ENCODE measurements at regions not wholly inside any gene's neighbourhood (a gene's known extent, or its start where the extent isn't known, plus 50 kb on each side); places are given as distances from the start of the nearest gene placed in this dataset.

DNA sequence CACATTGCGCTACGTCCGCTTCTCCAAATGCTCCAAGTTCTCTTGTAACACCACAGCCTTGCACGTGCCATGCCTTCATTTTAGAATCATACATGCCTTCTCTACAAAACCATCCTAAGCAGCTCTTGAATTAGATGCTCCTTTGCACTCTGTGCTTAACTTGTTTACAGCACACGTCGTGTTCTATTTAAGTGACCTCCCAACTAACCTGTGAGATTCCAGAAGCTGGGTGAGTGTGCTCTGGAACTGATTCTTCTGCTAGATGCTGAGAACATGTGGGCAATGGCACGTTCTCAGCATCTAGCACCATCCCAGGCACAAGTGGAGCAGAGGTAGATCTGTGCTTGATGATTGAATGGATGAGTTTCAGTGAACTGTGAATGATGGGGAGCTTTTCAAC is 100.0 kb upstream of the NEDD9 start:
- H3K4me1 Mint-ChIP-seq = peaks cover 33 to 67% (median 45%) of the 10 kb centered on the region in 4 donors

DNA sequence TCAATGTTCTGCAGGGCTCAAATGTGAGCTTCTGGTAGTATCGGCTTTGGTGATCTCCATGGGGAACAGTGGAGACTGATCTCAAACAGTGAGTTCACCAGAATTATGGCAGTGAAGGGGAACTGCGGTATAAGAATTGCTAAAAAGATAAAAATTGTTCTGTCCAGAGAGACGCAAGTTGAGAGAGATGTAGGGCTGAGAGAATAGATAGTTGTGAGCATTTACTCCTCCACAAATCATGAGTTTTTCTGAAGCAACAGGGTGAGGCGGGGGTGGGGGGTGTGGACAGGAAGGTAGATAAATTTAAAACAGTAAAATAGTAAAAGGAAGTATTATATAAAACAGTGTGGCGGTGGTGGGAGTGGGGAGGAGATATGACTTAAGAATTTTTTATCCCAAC is 98.6 kb upstream of the NEDD9 start:
- peaks cover 41 to 68% (median 50%) of the 10 kb centered on the region in 4 donors for H3K4me1 Mint-ChIP-seq
- Histone ChIP-seq H3K27ac (ENCODE audit: insufficient read depth, low read length, poor library complexity, severe bottlenecking) (no peak overlapping the region), H3K9me3 (ENCODE audit: control insufficient read depth in 2 of 2, low read length in 2 of 2) (no peaks in the 10 kb centered on the region), H3K27me3 (ENCODE audit: control insufficient read depth, insufficient read depth, low read length) (no peaks in the 10 kb centered on the region), H3K36me3 (ENCODE audit: control insufficient read depth, insufficient read depth, low read length) (peaks cover 13% of the 10 kb centered on the region), H3K4me1 (ENCODE audit: control insufficient read depth, insufficient read depth, low read length, poor library complexity, severe bottlenecking) (peaks cover 22% of the 10 kb centered on the region), H3K4me3 (ENCODE audit: low read depth, low read length) (peak overlapping the region; percentile 45)
- peak overlapping the region in 2 of 4 donors; percentile 35 to 49 for H3K4me3 Mint-ChIP-seq
- peak in 1 of 2 donors; percentile 33 for ATAC-seq (ENCODE audit: low read depth in 2 of 2)
- DNase-seq = peak in 1 of 3 donors; percentile 46
- no peaks in the 10 kb centered on the region for H3K9me3 Mint-ChIP-seq
- H3K27me3 Mint-ChIP-seq = no peaks in the 10 kb centered on the region
- H3K27ac Mint-ChIP-seq = peak overlapping the region; percentile 58 to 68 (median 58)
- H3K36me3 Mint-ChIP-seq = peaks cover 39% of the 10 kb centered on the region

More for the DNA sequence above, 100.0 kb upstream of the NEDD9 start:
- Histone ChIP-seq H3K36me3 (ENCODE audit: control insufficient read depth, insufficient read depth, low read length) (peaks cover 15% of the 10 kb centered on the region), H3K4me1 (ENCODE audit: control insufficient read depth, insufficient read depth, low read length, poor library complexity, severe bottlenecking) (peaks cover 22% of the 10 kb centered on the region), H3K9me3 (ENCODE audit: control insufficient read depth in 2 of 2, low read length in 2 of 2) (no peaks in the 10 kb centered on the region), H3K4me3 (ENCODE audit: low read depth, low read length) (no peak overlapping the region), H3K27ac (ENCODE audit: insufficient read depth, low read length, poor library complexity, severe bottlenecking) (no peak overlapping the region), H3K27me3 (ENCODE audit: control insufficient read depth, insufficient read depth, low read length) (no peaks in the 10 kb centered on the region)
- no peak for DNase-seq
- ATAC-seq (ENCODE audit: low read depth in 2 of 2) = no peak
- Mint-ChIP-seq H3K9me3 (no peaks in the 10 kb centered on the region), H3K36me3 (peaks cover 39% of the 10 kb centered on the region), H3K27me3 (no peaks in the 10 kb centered on the region), H3K4me3 (no peak overlapping the region), H3K27ac (peak overlapping the region in 1 of 3 donors; percentile 53)

DNA sequence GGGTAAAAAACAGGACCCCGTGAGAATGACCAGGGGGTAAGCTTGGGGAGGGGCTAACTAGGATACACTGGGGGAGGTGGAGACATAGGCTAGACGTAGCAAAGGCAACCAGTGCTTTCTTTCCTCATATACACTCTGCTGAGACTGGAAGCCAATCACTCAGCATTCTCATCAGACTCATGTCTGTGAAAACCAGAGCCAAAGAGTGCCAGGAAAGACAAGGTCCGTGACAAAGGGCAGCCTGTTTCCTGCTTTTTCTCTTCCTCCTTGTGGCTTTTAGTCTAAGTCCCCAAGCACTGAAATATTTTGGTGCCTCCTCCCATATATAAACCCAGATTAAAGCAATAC is 97.9 kb upstream of the NEDD9 start:
- no peak for DNase-seq
- Mint-ChIP-seq H3K27me3 (no peaks in the 10 kb centered on the region), H3K4me3 (peak overlapping the region in 3 of 4 donors; percentile 10 to 57 (median 31)), H3K36me3 (peaks cover 35% of the 10 kb centered on the region), H3K27ac (peak overlapping the region; percentile 58 to 95 (median 68)), H3K4me1 (peaks cover 38 to 65% (median 49%) of the 10 kb centered on the region in 4 donors), H3K9me3 (no peaks in the 10 kb centered on the region)
- H3K4me1 ChIP-seq (ENCODE audit: control insufficient read depth, insufficient read depth, low read length, poor library complexity, severe bottlenecking) = peaks cover 23% of the 10 kb centered on the region
- H3K27ac ChIP-seq (ENCODE audit: insufficient read depth, low read length, poor library complexity, severe bottlenecking) = no peak overlapping the region
- H3K27me3 ChIP-seq (ENCODE audit: control insufficient read depth, insufficient read depth, low read length) = no peaks in the 10 kb centered on the region
- H3K36me3 ChIP-seq (ENCODE audit: control insufficient read depth, insufficient read depth, low read length) = peaks cover 13% of the 10 kb centered on the region
- ATAC-seq (ENCODE audit: low read depth in 2 of 2) = no peak
- H3K9me3 ChIP-seq (ENCODE audit: control insufficient read depth in 2 of 2, low read length in 2 of 2) = no peaks in the 10 kb centered on the region
- peak overlapping the region; percentile 45 for H3K4me3 ChIP-seq (ENCODE audit: low read depth, low read length)

DNA sequence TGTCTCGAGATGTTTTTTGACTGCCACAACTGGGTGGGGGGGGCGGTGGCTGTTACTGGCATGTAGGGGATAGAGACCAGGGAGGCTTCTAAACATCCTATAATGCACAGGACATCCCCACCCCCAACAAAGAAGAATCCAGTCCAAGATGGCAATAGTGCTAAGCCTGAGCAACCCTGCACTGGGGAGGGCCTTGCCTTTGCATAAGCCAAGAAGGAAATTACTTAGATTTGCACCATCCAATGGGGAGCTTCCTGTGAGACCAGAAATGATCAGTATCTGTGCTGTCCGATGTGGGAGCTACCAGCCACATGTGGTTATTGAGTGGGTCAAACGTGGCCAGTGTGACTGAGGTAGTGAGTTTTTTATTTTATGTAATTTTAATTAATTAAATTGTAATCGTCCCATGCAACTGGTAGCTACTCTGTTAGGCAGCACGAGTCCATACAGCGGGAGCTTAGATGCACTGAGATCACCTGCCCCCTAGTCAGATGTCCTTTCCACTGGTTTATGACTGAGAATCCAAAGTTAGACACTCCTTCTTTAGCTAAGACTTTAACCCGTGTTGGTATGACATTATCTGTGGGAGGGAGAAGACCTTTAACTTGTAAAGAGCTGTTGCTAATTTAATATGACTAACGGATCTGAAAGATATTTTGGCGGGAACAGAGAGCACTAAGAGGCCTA is 97.4 kb upstream of the NEDD9 start:
- peaks cover 27% of the 10 kb centered on the region for H3K4me1 ChIP-seq (ENCODE audit: control insufficient read depth, insufficient read depth, low read length, poor library complexity, severe bottlenecking)
- ATAC-seq (ENCODE audit: low read depth in 2 of 2) (no peak), DNase-seq (no peak)
- H3K4me3 Mint-ChIP-seq = peak overlapping the region in 2 of 4 donors; percentile 10 to 31
- H3K4me1 Mint-ChIP-seq = peaks cover 38 to 70% (median 52%) of the 10 kb centered on the region in 4 donors
- peak overlapping the region; percentile 45 for H3K4me3 ChIP-seq (ENCODE audit: low read depth, low read length)
- no peak overlapping the region for H3K27ac ChIP-seq (ENCODE audit: insufficient read depth, low read length, poor library complexity, severe bottlenecking)
- H3K36me3 ChIP-seq (ENCODE audit: control insufficient read depth, insufficient read depth, low read length) = peaks cover 13% of the 10 kb centered on the region
- peaks cover 35% of the 10 kb centered on the region for H3K36me3 Mint-ChIP-seq
- H3K9me3 ChIP-seq (ENCODE audit: control insufficient read depth in 2 of 2, low read length in 2 of 2) = no peaks in the 10 kb centered on the region
- no peaks in the 10 kb centered on the region for H3K27me3 ChIP-seq (ENCODE audit: control insufficient read depth, insufficient read depth, low read length)
- no peaks in the 10 kb centered on the region for H3K27me3 Mint-ChIP-seq
- H3K9me3 Mint-ChIP-seq = no peaks in the 10 kb centered on the region
- peak overlapping the region; percentile 58 to 95 (median 68) for H3K27ac Mint-ChIP-seq

DNA sequence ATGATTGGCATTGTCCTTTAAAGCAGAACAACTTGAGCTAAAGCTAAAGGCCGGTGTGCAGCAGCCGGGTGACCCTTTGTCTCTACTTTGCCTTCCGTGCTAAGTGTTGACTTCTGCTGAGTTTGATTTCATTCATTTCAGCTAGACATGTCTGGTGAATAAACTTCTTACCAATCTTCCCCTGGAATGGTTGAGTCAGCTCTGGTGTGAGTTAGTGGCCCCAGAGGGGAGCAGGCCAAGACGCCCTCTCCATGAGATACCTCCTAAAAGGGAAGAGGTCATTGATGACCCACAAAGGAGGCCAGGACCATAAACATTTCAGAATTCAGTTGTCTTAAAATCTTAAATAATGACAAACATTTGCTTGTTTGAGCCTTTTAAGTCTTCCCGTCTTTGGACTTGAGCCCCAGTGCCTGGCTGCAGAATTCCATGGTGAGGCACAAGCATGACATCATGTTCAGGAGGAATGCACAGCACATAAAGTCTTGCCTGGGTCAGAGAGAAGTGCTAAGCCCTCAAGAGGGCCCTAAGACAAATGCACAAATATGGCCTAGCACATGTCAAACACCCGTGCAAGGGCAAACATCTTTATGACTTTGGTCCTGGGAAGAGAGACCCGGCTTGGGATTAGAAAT is 96.3 kb upstream of the NEDD9 start:
- H3K27ac ChIP-seq (ENCODE audit: insufficient read depth, low read length, poor library complexity, severe bottlenecking) = no peak overlapping the region
- H3K36me3 ChIP-seq (ENCODE audit: control insufficient read depth, insufficient read depth, low read length) = peaks cover 13% of the 10 kb centered on the region
- H3K9me3 ChIP-seq (ENCODE audit: control insufficient read depth in 2 of 2, low read length in 2 of 2) = no peaks in the 10 kb centered on the region
- peaks cover 32% of the 10 kb centered on the region for H3K4me1 ChIP-seq (ENCODE audit: control insufficient read depth, insufficient read depth, low read length, poor library complexity, severe bottlenecking)
- no peaks in the 10 kb centered on the region for H3K27me3 Mint-ChIP-seq
- no peaks in the 10 kb centered on the region for H3K27me3 ChIP-seq (ENCODE audit: control insufficient read depth, insufficient read depth, low read length)
- ATAC-seq (ENCODE audit: low read depth in 2 of 2) (no peak), DNase-seq (no peak)
- H3K36me3 Mint-ChIP-seq = peaks cover 40% of the 10 kb centered on the region
- H3K27ac Mint-ChIP-seq = peak overlapping the region in 2 of 3 donors; percentile 58 to 65
- no peaks in the 10 kb centered on the region for H3K9me3 Mint-ChIP-seq
- peak overlapping the region in 1 of 4 donors; percentile 68 for H3K4me3 Mint-ChIP-seq
- H3K4me3 ChIP-seq (ENCODE audit: low read depth, low read length) = no peak overlapping the region
- peaks cover 40 to 69% (median 55%) of the 10 kb centered on the region in 4 donors for H3K4me1 Mint-ChIP-seq

- H3K9me3 ChIP-seq (ENCODE audit: control insufficient read depth in 2 of 2, low read length in 2 of 2) = no peaks in the 10 kb centered on the region
- H3K36me3 Mint-ChIP-seq = peaks cover 35% of the 10 kb centered on the region
- H3K27me3 Mint-ChIP-seq = no peaks in the 10 kb centered on the region
- no peak overlapping the region for H3K27ac ChIP-seq (ENCODE audit: insufficient read depth, low read length, poor library complexity, severe bottlenecking)
- H3K4me1 ChIP-seq (ENCODE audit: control insufficient read depth, insufficient read depth, low read length, poor library complexity, severe bottlenecking) = peaks cover 32% of the 10 kb centered on the region
- no peak for ATAC-seq (ENCODE audit: low read depth in 2 of 2)
- H3K9me3 Mint-ChIP-seq = no peaks in the 10 kb centered on the region
- DNase-seq = no peak
- peak overlapping the region in 1 of 3 donors; percentile 19 for H3K27ac Mint-ChIP-seq
- peaks cover 35 to 69% (median 53%) of the 10 kb centered on the region in 4 donors for H3K4me1 Mint-ChIP-seq
- H3K4me3 ChIP-seq (ENCODE audit: low read depth, low read length) = no peak overlapping the region
- H3K27me3 ChIP-seq (ENCODE audit: control insufficient read depth, insufficient read depth, low read length) = no peaks in the 10 kb centered on the region
- H3K36me3 ChIP-seq (ENCODE audit: control insufficient read depth, insufficient read depth, low read length) = peaks cover 9% of the 10 kb centered on the region
- H3K4me3 Mint-ChIP-seq = no peak overlapping the region
Measured at GRCh38 chr6:11327961-11328360, 95.5 kb upstream of the NEDD9 start.

- no peak overlapping the region for H3K27ac Mint-ChIP-seq
- no peaks in the 10 kb centered on the region for H3K27me3 ChIP-seq (ENCODE audit: control insufficient read depth, insufficient read depth, low read length)
Measured at GRCh38 chr6:11326116-11326515, 93.6 kb upstream of the NEDD9 start.

More at GRCh38 chr6:11326116-11326515, 93.6 kb upstream of the NEDD9 start:
- no peak overlapping the region for H3K4me3 Mint-ChIP-seq
- no peak for DNase-seq
- Histone ChIP-seq H3K4me1 (ENCODE audit: control insufficient read depth, insufficient read depth, low read length, poor library complexity, severe bottlenecking) (peaks cover 25% of the 10 kb centered on the region), H3K27ac (ENCODE audit: insufficient read depth, low read length, poor library complexity, severe bottlenecking) (no peak overlapping the region), H3K9me3 (ENCODE audit: control insufficient read depth in 2 of 2, low read length in 2 of 2) (no peaks in the 10 kb centered on the region), H3K36me3 (ENCODE audit: control insufficient read depth, insufficient read depth, low read length) (peaks cover 9% of the 10 kb centered on the region), H3K4me3 (ENCODE audit: low read depth, low read length) (no peak overlapping the region)
- no peaks in the 10 kb centered on the region for H3K9me3 Mint-ChIP-seq
- H3K4me1 Mint-ChIP-seq = peaks cover 21 to 59% (median 40%) of the 10 kb centered on the region in 4 donors
- ATAC-seq (ENCODE audit: low read depth in 2 of 2) = no peak
- H3K36me3 Mint-ChIP-seq = peaks cover 30% of the 10 kb centered on the region
- H3K27me3 Mint-ChIP-seq = no peaks in the 10 kb centered on the region

All from CD4-positive, CD25-positive, alpha-beta regulatory T cell (primary cell).